Right forelimb (tissue), 1 donor: ENCODE measurements at regions not wholly inside any gene's neighbourhood (a gene's known extent, or its start where the extent isn't known, plus 50 kb on each side); places are given as distances from the start of the nearest gene placed in this dataset.
"Not testable (repeated sequence)": the region's sequence is repeated elsewhere in the genome, so short reads cannot be mapped to it uniquely, and the experiment has no call there.

Experiments used
- DNase-seq: peaks from one replicate; pipeline ENCODE4 v3.0.0-alpha.2; 2018

GRCh38 chr7:113030489-113030888 is 56.1 kb downstream of the GPR85 start:
- no peak for DNase-seq

GRCh38 chr7:113026941-113027340 is 59.7 kb downstream of the GPR85 start:
- DNase-seq = no peak

- DNase-seq = not testable (repeated sequence)
Measured at GRCh38 chr7:113017144-113017857, 69.3 kb downstream of the GPR85 start.

GRCh38 chr7:113015034-113015645 is 71.5 kb downstream of the GPR85 start:
- no peak for DNase-seq

- DNase-seq = no peak
Measured at GRCh38 chr7:113013761-113014449, 72.7 kb downstream of the GPR85 start.

GRCh38 chr7:113012862-113013261 is 73.8 kb downstream of the GPR85 start:
- not testable (repeated sequence) for DNase-seq

- DNase-seq = no peak
Measured at GRCh38 chr7:113010377-113010776, 76.2 kb downstream of the GPR85 start.

- DNase-seq = no peak
Measured at GRCh38 chr7:113008755-113009154, 77.9 kb downstream of the GPR85 start.

- DNase-seq = no peak
Measured at GRCh38 chr7:113004726-113005454, 81.7 kb downstream of the GPR85 start.

- DNase-seq = no peak
Measured at GRCh38 chr7:113000316-113001020, 86.2 kb downstream of the GPR85 start.

- DNase-seq = no peak
Measured at GRCh38 chr7:112997831-112998230, 88.8 kb downstream of the GPR85 start.

GRCh38 chr7:112996331-112996871 is 90.2 kb downstream of the GPR85 start:
- DNase-seq = no peak

- no peak for DNase-seq
Measured at GRCh38 chr7:112995059-112995824, 91.4 kb downstream of the GPR85 start.

- no peak for DNase-seq
Measured at GRCh38 chr7:112994656-112995055, 92.0 kb downstream of the GPR85 start.

- DNase-seq = no peak
Measured at GRCh38 chr7:112990624-112991023, 96.0 kb downstream of the GPR85 start.

GRCh38 chr7:112989531-112989930 is 97.1 kb downstream of the GPR85 start:
- no peak for DNase-seq

GRCh38 chr7:112987171-112987570 is 99.5 kb downstream of the GPR85 start:
- DNase-seq = no peak

- no peak for DNase-seq
Measured at GRCh38 chr7:112986256-112987031, 100.2 kb downstream of the GPR85 start.

GRCh38 chr7:112985377-112985987 is 101.1 kb downstream of the GPR85 start:
- DNase-seq = no peak

- no peak for DNase-seq
Measured at GRCh38 chr7:112982441-112983063, 104.1 kb downstream of the GPR85 start.
